Hepatocyte (in vitro differentiated cells): ENCODE measurements at regions not wholly inside any gene's neighbourhood (a gene's known extent, or its start where the extent isn't known, plus 50 kb on each side); places are given as distances from the start of the nearest gene placed in this dataset.

Source experiments
- CTCF ChIP-seq: fragments of 200-600 bp; sonication (generic); IDR thresholded peaks from 2 replicates; pipeline ENCODE4 v1.5.1; 2016; ENCODE audit warnings: antibody characterized with exemption, mild to moderate bottlenecking; ENCODE audit not compliant: poor library complexity
- EZH2phosphoT487 ChIP-seq: fragments of 200-600 bp; sonication (generic); IDR thresholded peaks from one replicate; pipeline ENCODE4 v1.6.1; 2018; ENCODE audit warnings: antibody characterized with exemption, mild to moderate bottlenecking, low read depth, moderate library complexity; ENCODE audit not compliant: unreplicated experiment, severe bottlenecking

GRCh38 chr20:22001886-22002285, 296.4 kb downstream of the PAX1 start:
- TF ChIP-seq CTCF: no peak
- TF ChIP-seq EZH2phosphoT487: no peak
